ENCODE measurements at regions not wholly inside any gene's neighbourhood (a gene's known extent, or its start where the extent isn't known, plus 50 kb on each side); places are given as distances from the start of the nearest gene placed in this dataset.

- H4K20me1 ChIP-seq (ENCODE audit: insufficient read depth, low read length): no peaks in the 10 kb centered on the region
- H2AFZ ChIP-seq (ENCODE audit: low read depth, low read length): no peak overlapping the region
- no peak overlapping the region for H3K9ac ChIP-seq (ENCODE audit: low read length)
- H3K79me2 ChIP-seq (ENCODE audit: low read length): no peaks in the 10 kb centered on the region
- H3K4me3 ChIP-seq (ENCODE audit: low read length): no peak overlapping the region
- H3K4me1 ChIP-seq (ENCODE audit: low read length): no peaks in the 10 kb centered on the region
- no peaks in the 10 kb centered on the region for H3K9me3 ChIP-seq (ENCODE audit: insufficient read depth, low read length)
- no peak for TF ChIP-seq EZH2phosphoT487 (IDR thresholded peaks at IDR 0.05; ENCODE audit: low read depth)
- no peak for TF ChIP-seq CTCF (IDR thresholded peaks at IDR 0.05; ENCODE audit: low read depth, low read length)
- H3K36me3 ChIP-seq (replicated peaks; ENCODE audit: low read depth, low read length): no peaks in the 10 kb centered on the region
- no peak overlapping the region for H3K27ac ChIP-seq (ENCODE audit: low read length)
- no peak overlapping the region for H3K4me2 ChIP-seq (ENCODE audit: low read length)
- H3K27me3 ChIP-seq (ENCODE audit: low read depth, low read length): no peaks in the 10 kb centered on the region
These were observed 269.4 kb upstream of the ALG10 start for GRCh38 chr12:33752854-33753253.

- Histone ChIP-seq H3K27me3 (ENCODE audit: low read depth, low read length) (no peaks in the 10 kb centered on the region), H3K4me2 (ENCODE audit: low read length) (no peak overlapping the region), H3K36me3 (replicated peaks; ENCODE audit: low read depth, low read length) (no peaks in the 10 kb centered on the region), H2AFZ (ENCODE audit: low read depth, low read length) (no peak overlapping the region), H3K9ac (ENCODE audit: low read length) (no peak overlapping the region), H4K20me1 (ENCODE audit: insufficient read depth, low read length) (no peaks in the 10 kb centered on the region), H3K27ac (ENCODE audit: low read length) (no peak overlapping the region), H3K79me2 (ENCODE audit: low read length) (no peaks in the 10 kb centered on the region), H3K4me1 (ENCODE audit: low read length) (no peaks in the 10 kb centered on the region), H3K9me3 (ENCODE audit: insufficient read depth, low read length) (no peaks in the 10 kb centered on the region), H3K4me3 (ENCODE audit: low read length) (no peak overlapping the region)
- TF ChIP-seq EZH2phosphoT487 (IDR thresholded peaks at IDR 0.05; ENCODE audit: low read depth): no peak
- TF ChIP-seq CTCF (IDR thresholded peaks at IDR 0.05; ENCODE audit: low read depth, low read length): no peak
These were observed 264.6 kb upstream of the ALG10 start for GRCh38 chr12:33757701-33758100.

GRCh38 chr12:33759279-33759678 lies 263.0 kb upstream of the ALG10 start:
- no peak overlapping the region for H2AFZ ChIP-seq (ENCODE audit: low read depth, low read length)
- H3K79me2 ChIP-seq (ENCODE audit: low read length): no peaks in the 10 kb centered on the region

GRCh38 chr12:33763331-33763730 lies 259.0 kb upstream of the ALG10 start:
- Histone ChIP-seq H3K9ac (ENCODE audit: low read length) (no peak overlapping the region), H3K27ac (ENCODE audit: low read length) (no peak overlapping the region), H3K27me3 (ENCODE audit: low read depth, low read length) (no peaks in the 10 kb centered on the region), H2AFZ (ENCODE audit: low read depth, low read length) (no peak overlapping the region), H4K20me1 (ENCODE audit: insufficient read depth, low read length) (no peaks in the 10 kb centered on the region), H3K4me3 (ENCODE audit: low read length) (no peak overlapping the region), H3K9me3 (ENCODE audit: insufficient read depth, low read length) (no peaks in the 10 kb centered on the region), H3K36me3 (replicated peaks; ENCODE audit: low read depth, low read length) (no peaks in the 10 kb centered on the region), H3K4me2 (ENCODE audit: low read length) (no peak overlapping the region), H3K4me1 (ENCODE audit: low read length) (no peaks in the 10 kb centered on the region), H3K79me2 (ENCODE audit: low read length) (no peaks in the 10 kb centered on the region)
- TF ChIP-seq CTCF (IDR thresholded peaks at IDR 0.05; ENCODE audit: low read depth, low read length): no peak
- no peak for TF ChIP-seq EZH2phosphoT487 (IDR thresholded peaks at IDR 0.05; ENCODE audit: low read depth)

More at GRCh38 chr12:33759279-33759678, 263.0 kb upstream of the ALG10 start:
- Histone ChIP-seq H3K27ac (ENCODE audit: low read length) (no peak overlapping the region), H3K4me3 (ENCODE audit: low read length) (no peak overlapping the region), H3K9me3 (ENCODE audit: insufficient read depth, low read length) (no peaks in the 10 kb centered on the region), H4K20me1 (ENCODE audit: insufficient read depth, low read length) (no peaks in the 10 kb centered on the region), H3K4me2 (ENCODE audit: low read length) (no peak overlapping the region), H3K36me3 (replicated peaks; ENCODE audit: low read depth, low read length) (no peaks in the 10 kb centered on the region), H3K4me1 (ENCODE audit: low read length) (no peaks in the 10 kb centered on the region), H3K27me3 (ENCODE audit: low read depth, low read length) (no peaks in the 10 kb centered on the region), H3K9ac (ENCODE audit: low read length) (no peak overlapping the region)
- TF ChIP-seq CTCF (IDR thresholded peaks at IDR 0.05; ENCODE audit: low read depth, low read length) (no peak), EZH2phosphoT487 (IDR thresholded peaks at IDR 0.05; ENCODE audit: low read depth) (no peak)

Measured in OCI-LY3 (cell line).